Endothelial cell of umbilical vein (primary cell): ENCODE measurements at regions not wholly inside any gene's neighbourhood (a gene's known extent, or its start where the extent isn't known, plus 50 kb on each side); places are given as distances from the start of the nearest gene placed in this dataset.

Experiments
- BruUV-seq: library from RNA; stranded (reverse); fragments of 400-500 nt; replicated peaks from 2 replicates; lab custom pipeline; 2021; lab: Mats Ljungman, UMichigan
- CTCF ChIA-PET: fragments of 300-600, 350-600 bp; sonication (Branson Sonifier 250); formaldehyde crosslinking; loops from one replicate; lab custom pipeline; 2021; ENCODE audit warnings: antibody characterized with exemption, inconsistent platforms; lab: Charles Lee
- POLR2A ChIA-PET: fragments of 300-600, 350-600 bp; sonication (Branson Sonifier 250); formaldehyde crosslinking; loops from one replicate; lab custom pipeline; 2021; ENCODE audit warnings: antibody characterized with exemption, inconsistent platforms; lab: Charles Lee
- DNase-seq: peaks from one replicate; pipeline ENCODE4 v3.0.0-alpha.2; 2011; ENCODE audit warnings: low read depth, low spot score
- FAIRE-seq: peaks from 2 replicates; lab custom pipeline; 2011; peaks lifted over from hg19 to GRCh38; lab: Jason Lieb, UNC
- H2AFZ ChIP-seq: 2 replicates; pipeline ENCODE4 v1.6.0; 2012; ENCODE audit warnings: low read depth, low read length, control low read depth, inconsistent platforms
- H3K27ac ChIP-seq: 2 replicates; pipeline ENCODE4 v1.5.1; 2011; ENCODE audit warnings: low read depth, mild to moderate bottlenecking, control low read depth, low read length, moderate library complexity; ENCODE audit not compliant: insufficient read depth
- H3K27me3 ChIP-seq, 2 experiments: 2 replicates each; pipeline versions ENCODE4 v1.6.0 to v1.6.1; 2011; ENCODE audit warnings: low read length in 2 of 2, mixed read lengths in 1 of 2; ENCODE audit not compliant: control insufficient read depth in 2 of 2, insufficient read depth in 2 of 2
- H3K36me3 ChIP-seq, 2 experiments: 2 replicates in 1 of 2; 3 replicates in 1 of 2; pipeline ENCODE4 v1.5.1; 2011; ENCODE audit warnings: low read length in 2 of 2, mild to moderate bottlenecking in 1 of 2, moderate library complexity in 1 of 2; ENCODE audit not compliant: control insufficient read depth in 2 of 2, insufficient read depth in 2 of 2; ENCODE audit errors: extremely low read depth in 1 of 2
- H3K4me1 ChIP-seq: 3 replicates; pipeline ENCODE4 v1.5.1; 2011; ENCODE audit warnings: mild to moderate bottlenecking, low read length; ENCODE audit not compliant: control insufficient read depth, insufficient read depth; ENCODE audit errors: extremely low read depth
- H3K4me2 ChIP-seq: 2 replicates; pipeline ENCODE4 v1.6.1; 2011; ENCODE audit warnings: low read length, control low read depth, mixed read lengths; ENCODE audit not compliant: insufficient read depth
- H3K4me3 ChIP-seq, 3 experiments: fragments of 200-600 bp in 1 of 3; sonication (generic), shearing (Covaris generic) in 1 of 3; replicated peaks in 1 of 3; 2 replicates each; pipeline ENCODE4 v1.5.1; 2011 to 2016; ENCODE audit warnings: control low read depth in 3 of 3, low read length in 3 of 3, mild to moderate bottlenecking in 2 of 3, inconsistent platforms in 1 of 3, low read depth in 1 of 3, moderate library complexity in 1 of 3; ENCODE audit not compliant: insufficient read depth in 1 of 3
- H3K79me2 ChIP-seq: 2 replicates; pipeline ENCODE4 v1.6.0; 2012; ENCODE audit warnings: low read length, inconsistent platforms; ENCODE audit not compliant: control insufficient read depth, insufficient read depth
- H3K9ac ChIP-seq: replicated peaks from 2 replicates; pipeline ENCODE3; 2011; ENCODE audit warnings: low read length, control low read depth; ENCODE audit not compliant: insufficient read depth; ENCODE audit errors: extremely low read depth
- H3K9me1 ChIP-seq: replicated peaks from 3 replicates; pipeline ENCODE4 v1.6.0; 2011; ENCODE audit warnings: mild to moderate bottlenecking, low read length; ENCODE audit not compliant: control insufficient read depth, insufficient read depth; ENCODE audit errors: extremely low read depth
- H3K9me3 ChIP-seq: replicated peaks from 2 replicates; pipeline ENCODE4 v1.5.1; 2012; ENCODE audit warnings: low read length, inconsistent platforms; ENCODE audit not compliant: control insufficient read depth, insufficient read depth
- H4K20me1 ChIP-seq: replicated peaks from 2 replicates; pipeline ENCODE3; 2011; ENCODE audit warnings: mild to moderate bottlenecking, low read length; ENCODE audit not compliant: control insufficient read depth, insufficient read depth; ENCODE audit errors: extremely low read depth
- CTCF ChIP-seq, 2 donors: IDR thresholded peaks; 1 replicate in 1 of 2; 2 replicates in 1 of 2; pipeline ENCODE4 v1.5.1; 2011; ENCODE audit warnings: low read length in 2 of 2, mild to moderate bottlenecking in 2 of 2, moderate library complexity in 2 of 2, control low read depth in 1 of 2, inconsistent platforms in 1 of 2, low read depth in 1 of 2; ENCODE audit not compliant: insufficient read depth in 1 of 2; ENCODE audit errors: extremely low read depth in 1 of 2
- EZH2 ChIP-seq: IDR thresholded peaks from 2 replicates; pipeline ENCODE4 v1.6.1; 2012; ENCODE audit warnings: borderline replicate concordance, low read depth, mild to moderate bottlenecking, moderate library complexity, low read length, inconsistent platforms; ENCODE audit not compliant: severe bottlenecking
- FOS ChIP-seq: IDR thresholded peaks from 2 replicates; pipeline ENCODE4 v1.6.1; 2011; ENCODE audit warnings: mild to moderate bottlenecking, low read length, moderate library complexity, borderline replicate concordance; ENCODE audit not compliant: insufficient read depth
- GATA2 ChIP-seq: IDR thresholded peaks from 2 replicates; pipeline ENCODE4 v1.7.0; 2011; ENCODE audit warnings: low read depth, mild to moderate bottlenecking, moderate library complexity, mixed read lengths, low read length; ENCODE audit not compliant: insufficient read length, insufficient read depth
- JUN ChIP-seq: IDR thresholded peaks from 2 replicates; pipeline ENCODE4 v1.6.1; 2011; ENCODE audit warnings: borderline replicate concordance, low read depth; ENCODE audit not compliant: insufficient read length, insufficient read depth
- MYC ChIP-seq: IDR thresholded peaks from one replicate; pipeline ENCODE4 v1.6.1; 2011; ENCODE audit warnings: mild to moderate bottlenecking, low read depth, low read length
- POLR2A ChIP-seq: IDR thresholded peaks from 2 replicates; pipeline ENCODE4 v1.6.1; 2012; ENCODE audit warnings: low read depth, mild to moderate bottlenecking, control low read depth, low read length
- POLR2AphosphoS5 ChIP-seq: IDR thresholded peaks from 2 replicates; pipeline ENCODE4 v1.6.1; 2012; ENCODE audit warnings: low read depth, mild to moderate bottlenecking, control low read depth, low read length, moderate library complexity; ENCODE audit not compliant: insufficient read depth
- dilution Hi-C: fragments of 300-500 bp; cut with MboI; formaldehyde crosslinking; loops from one replicate; pipeline ENCODE4 v1.15.0; 2019; ENCODE audit warnings: low sequenced_read_pairs; ENCODE audit not compliant: extremely low pct_ligation_motif_present
- intact Hi-C: fragments of 100-400 bp; cut with micrococcal nuclease; formaldehyde crosslinking; loops from one replicate; pipeline ENCODE4 v1.10.0; 2022
- TF ChIP-seq, protein P1 (sequence below): IDR thresholded peaks from 2 replicates; pipeline ENCODE4 v1.6.1; 2011; ENCODE audit not compliant: insufficient read depth, insufficient read length

GRCh38 chrX:138287205-138287877 lies 424.2 kb downstream of the FGF13 start:
- Histone ChIP-seq H3K4me1 (no peaks in the 10 kb centered on the region), H3K36me3 (no peaks in the 10 kb centered on the region), H3K27ac (no peak overlapping the region), H3K9ac (no peak overlapping the region), H3K79me2 (no peaks in the 10 kb centered on the region), H2AFZ (no peak overlapping the region), H3K9me1 (no peaks in the 10 kb centered on the region), H3K4me2 (no peak overlapping the region), H3K4me3 (no peak overlapping the region), H3K9me3 (no peaks in the 10 kb centered on the region), H4K20me1 (no peaks in the 10 kb centered on the region), H3K27me3 (no peaks in the 10 kb centered on the region)
- BruUV-seq: no TSS peak
- ChIA-PET CTCF (no interaction called here), POLR2A (no interaction called here)
- intact Hi-C loops: no loop called here
- dilution Hi-C loops: no loop called here
- DNase-seq (no peak), FAIRE-seq (no peak)
- TF ChIP-seq JUN (no peak), POLR2A (no peak), GATA2 (no peak), EZH2 (no peak), FOS (no peak), MYC (no peak), POLR2AphosphoS5 (no peak), CTCF (IDR thresholded peaks at IDR 0.05; ENCODE audit: extremely low read depth in 1 of 2, insufficient read depth in 1 of 2, low read depth in 1 of 2, low read length in 2 of 2) (no peak)
- TF ChIP-seq, protein P1, sequence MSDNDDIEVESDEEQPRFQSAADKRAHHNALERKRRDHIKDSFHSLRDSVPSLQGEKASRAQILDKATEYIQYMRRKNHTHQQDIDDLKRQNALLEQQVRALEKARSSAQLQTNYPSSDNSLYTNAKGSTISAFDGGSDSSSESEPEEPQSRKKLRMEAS: no peak
